PC-9 (cell line): ENCODE measurements at regions not wholly inside any gene's neighbourhood (a gene's known extent, or its start where the extent isn't known, plus 50 kb on each side); places are given as distances from the start of the nearest gene placed in this dataset.
A peak's percentile ranks its signal among the peaks of the same experiment; 100 is the strongest.

ENCODE experiments used
- BruUV-seq: library from RNA; stranded (reverse); fragments of 400-500 nt; replicated peaks from 2 replicates; lab custom pipeline; 2021; lab: Mats Ljungman, UMichigan
- CTCF ChIA-PET: fragments of 300-600 bp; sonication (Branson Sonifier 250); formaldehyde crosslinking; loops from one replicate; lab custom pipeline; 2022; ENCODE audit warnings: antibody characterized with exemption; lab: Charles Lee
- POLR2A ChIA-PET: fragments of 300-600 bp; sonication (Branson Sonifier 250); formaldehyde crosslinking; loops from one replicate; lab custom pipeline; 2022; ENCODE audit warnings: antibody characterized with exemption; ENCODE audit not compliant: unreplicated experiment; lab: Charles Lee
- DNase-seq, 2 experiments: peaks; one replicate each; pipeline versions ENCODE4 v3.0.0 to v3.0.0-alpha.2; 2015 to 2022; ENCODE audit warnings: mixed read lengths in 1 of 2
- H2AFZ ChIP-seq: fragments of 200-600 bp; sonication (generic); 2 replicates; pipeline ENCODE4 v1.8.1; 2017; ENCODE audit warnings: antibody characterized with exemption
- H3F3A ChIP-seq: fragments of 200-600 bp; sonication (generic); 2 replicates; pipeline ENCODE4 v1.8.1; 2017; ENCODE audit warnings: antibody characterized with exemption, mild to moderate bottlenecking, low read depth; ENCODE audit not compliant: insufficient read depth
- H3K27ac ChIP-seq: fragments of 200-600 bp; sonication (generic); 2 replicates; pipeline ENCODE4 v1.6.1; 2016; ENCODE audit warnings: mixed run types
- H3K27me3 ChIP-seq: fragments of 200-600 bp; sonication (generic); 2 replicates; pipeline ENCODE4 v1.6.1; 2016; ENCODE audit warnings: low read depth, mixed run types; ENCODE audit not compliant: insufficient read depth
- H3K36me3 ChIP-seq: fragments of 200-600 bp; sonication (generic); 2 replicates; pipeline ENCODE4 v1.6.1; 2016; ENCODE audit warnings: low read depth, mixed run types
- H3K4me1 ChIP-seq: fragments of 200-600 bp; sonication (generic); replicated peaks from 2 replicates; pipeline ENCODE4 v1.6.1; 2016; ENCODE audit warnings: mixed run types; ENCODE audit not compliant: insufficient read depth
- H3K4me2 ChIP-seq: fragments of 200-600 bp; sonication (generic); 2 replicates; pipeline ENCODE4 v1.6.1; 2017; ENCODE audit warnings: mixed run types
- H3K4me3 ChIP-seq: fragments of 200-600 bp; sonication (generic); 2 replicates; pipeline ENCODE4 v1.6.1; 2016; ENCODE audit warnings: mixed run types
- H3K79me2 ChIP-seq: fragments of 200-600 bp; sonication (generic); 2 replicates; pipeline ENCODE4 v1.6.1; 2017; ENCODE audit warnings: low read depth, mixed run types
- H3K9me2 ChIP-seq: fragments of 200-600 bp; sonication (generic); 2 replicates; pipeline ENCODE4 v1.8.1; 2017; ENCODE audit warnings: mild to moderate bottlenecking; ENCODE audit not compliant: insufficient read depth
- H3K9me3 ChIP-seq: fragments of 200-600 bp; sonication (generic); 2 replicates; pipeline ENCODE4 v1.8.1; 2016; ENCODE audit warnings: low read depth; ENCODE audit not compliant: insufficient read depth
- H4K20me1 ChIP-seq: fragments of 200-600 bp; sonication (generic); 2 replicates; pipeline ENCODE4 v1.8.1; 2017; ENCODE audit not compliant: insufficient read depth
- EZH2 ChIP-seq: fragments of 200-600 bp; sonication (generic); IDR thresholded peaks from 2 replicates; pipeline ENCODE4 v1.8.0; 2017; ENCODE audit warnings: antibody characterized with exemption, low read depth
- intact Hi-C: fragments of 100-400 bp; cut with micrococcal nuclease; formaldehyde crosslinking; loops from one replicate; pipeline ENCODE4 v1.10.0; 2022; ENCODE audit not compliant: unreplicated experiment
- TF ChIP-seq, protein P1 (sequence below): fragments of 200-600 bp; sonication (generic); conservative IDR thresholded peaks from 2 replicates; pipeline ENCODE4 v1.6.1; 2017; ENCODE audit warnings: mixed run types, antibody characterized with exemption, mild to moderate bottlenecking, moderate library complexity

GRCh38 chr21:16388291-16388690 lies 658.5 kb downstream of the USP25 start:
- TF ChIP-seq, protein P1, sequence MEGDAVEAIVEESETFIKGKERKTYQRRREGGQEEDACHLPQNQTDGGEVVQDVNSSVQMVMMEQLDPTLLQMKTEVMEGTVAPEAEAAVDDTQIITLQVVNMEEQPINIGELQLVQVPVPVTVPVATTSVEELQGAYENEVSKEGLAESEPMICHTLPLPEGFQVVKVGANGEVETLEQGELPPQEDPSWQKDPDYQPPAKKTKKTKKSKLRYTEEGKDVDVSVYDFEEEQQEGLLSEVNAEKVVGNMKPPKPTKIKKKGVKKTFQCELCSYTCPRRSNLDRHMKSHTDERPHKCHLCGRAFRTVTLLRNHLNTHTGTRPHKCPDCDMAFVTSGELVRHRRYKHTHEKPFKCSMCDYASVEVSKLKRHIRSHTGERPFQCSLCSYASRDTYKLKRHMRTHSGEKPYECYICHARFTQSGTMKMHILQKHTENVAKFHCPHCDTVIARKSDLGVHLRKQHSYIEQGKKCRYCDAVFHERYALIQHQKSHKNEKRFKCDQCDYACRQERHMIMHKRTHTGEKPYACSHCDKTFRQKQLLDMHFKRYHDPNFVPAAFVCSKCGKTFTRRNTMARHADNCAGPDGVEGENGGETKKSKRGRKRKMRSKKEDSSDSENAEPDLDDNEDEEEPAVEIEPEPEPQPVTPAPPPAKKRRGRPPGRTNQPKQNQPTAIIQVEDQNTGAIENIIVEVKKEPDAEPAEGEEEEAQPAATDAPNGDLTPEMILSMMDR = no peak
- TF ChIP-seq EZH2 = no peak
- Histone ChIP-seq H3F3A (no peaks in the 10 kb centered on the region), H4K20me1 (no peaks in the 10 kb centered on the region), H3K27me3 (no peaks in the 10 kb centered on the region), H3K4me1 (peaks cover 17% of the 10 kb centered on the region), H3K4me2 (no peak overlapping the region), H3K79me2 (no peaks in the 10 kb centered on the region), H3K36me3 (no peaks in the 10 kb centered on the region), H3K9me3 (no peaks in the 10 kb centered on the region), H3K4me3 (no peak overlapping the region), H2AFZ (no peak overlapping the region), H3K27ac (no peak overlapping the region), H3K9me2 (no peaks in the 10 kb centered on the region)
- CTCF ChIA-PET = no interaction called here
- POLR2A ChIA-PET = interaction anchor here (0.6 kb wide), 1 partner anchor 260 kb away, joined by 5 read pairs; no protein-coding TSS in a partner anchor
- DNase-seq = no peak
- intact Hi-C loops = no loop called here
- BruUV-seq = no TSS peak

DNA sequence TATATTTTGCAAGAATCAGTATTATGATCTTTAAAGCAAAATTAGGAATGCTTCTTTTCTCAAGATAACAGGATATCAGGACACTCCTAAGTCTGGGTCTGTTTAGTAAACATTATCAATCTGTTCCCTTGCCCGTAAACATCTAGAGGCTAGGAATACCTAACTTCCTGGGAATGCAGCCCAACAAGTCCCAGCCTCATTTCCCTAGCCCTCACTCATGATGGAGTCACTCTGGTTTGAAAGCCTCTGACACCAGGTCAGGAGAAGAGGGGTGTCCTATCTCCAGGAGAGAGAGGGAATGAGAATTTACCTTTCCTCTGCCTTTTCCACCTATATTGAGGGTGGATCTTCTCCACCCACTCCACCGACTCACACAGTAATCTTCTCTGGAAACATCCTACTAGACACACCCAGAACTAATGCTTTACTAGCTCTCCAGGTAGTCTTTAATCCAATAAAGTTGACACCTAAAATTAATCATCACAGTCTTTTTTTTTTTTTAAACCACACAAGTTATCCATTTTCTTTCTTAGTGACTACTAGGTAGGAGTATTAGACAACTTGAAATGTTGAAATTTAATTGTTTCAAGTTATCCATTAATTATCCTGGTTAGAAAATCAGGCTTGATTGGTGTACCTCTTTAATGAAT lies 659.3 kb downstream of the USP25 start:
- Histone ChIP-seq H3K27me3 (no peaks in the 10 kb centered on the region), H3K36me3 (no peaks in the 10 kb centered on the region), H3K9me3 (no peaks in the 10 kb centered on the region), H3K4me2 (peak overlapping the region; percentile 21), H3K9me2 (no peaks in the 10 kb centered on the region), H3F3A (no peaks in the 10 kb centered on the region), H3K4me3 (no peak overlapping the region), H4K20me1 (no peaks in the 10 kb centered on the region), H3K79me2 (no peaks in the 10 kb centered on the region), H3K27ac (no peak overlapping the region), H2AFZ (peak overlapping the region; percentile 31; the same call in 1 of the 2 replicates), H3K4me1 (peaks cover 17% of the 10 kb centered on the region)
- ChIA-PET POLR2A (no interaction called here), CTCF (no interaction called here)
- DNase-seq = peak; percentile 15 to 49
- no TSS peak for BruUV-seq
- TF ChIP-seq, protein P1 = no peak
- TF ChIP-seq EZH2 = no peak
- intact Hi-C loops = no loop called here

DNA sequence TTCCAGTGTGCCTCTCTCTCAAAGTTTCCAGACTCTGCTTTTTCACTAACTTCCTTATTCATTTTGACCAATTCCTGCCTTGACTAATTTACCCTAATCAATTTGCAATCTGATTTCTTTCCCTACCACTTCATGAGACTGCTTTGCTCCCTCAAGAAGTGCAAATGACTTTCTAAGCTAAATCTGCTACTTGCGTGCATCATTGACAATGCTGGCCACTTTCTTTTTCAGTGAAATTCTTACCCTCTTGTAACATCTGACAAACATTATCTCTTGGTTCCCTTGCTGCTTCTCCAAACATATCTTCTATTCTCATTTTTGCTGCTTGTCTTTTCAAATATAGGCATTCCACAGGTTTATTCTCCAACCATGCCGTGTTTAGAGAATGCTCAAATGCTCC lies 659.9 kb downstream of the USP25 start:
- BruUV-seq = no TSS peak
- CTCF ChIA-PET = no interaction called here
- TF ChIP-seq EZH2 = no peak
- TF ChIP-seq, protein P1 = no peak

More for the DNA sequence above, 659.9 kb downstream of the USP25 start:
- H2AFZ ChIP-seq = no peak overlapping the region
- H3K27me3 ChIP-seq = no peaks in the 10 kb centered on the region
- H3F3A ChIP-seq = no peaks in the 10 kb centered on the region
- POLR2A ChIA-PET = no interaction called here
- no peak overlapping the region for H3K4me3 ChIP-seq
- no peaks in the 10 kb centered on the region for H4K20me1 ChIP-seq
- intact Hi-C loops = no loop called here
- no peaks in the 10 kb centered on the region for H3K79me2 ChIP-seq
- H3K9me3 ChIP-seq = no peaks in the 10 kb centered on the region
- H3K9me2 ChIP-seq = no peaks in the 10 kb centered on the region
- H3K36me3 ChIP-seq = no peaks in the 10 kb centered on the region
- H3K27ac ChIP-seq = no peak overlapping the region
- H3K4me2 ChIP-seq = no peak overlapping the region
- no peak for DNase-seq
- peaks cover 17% of the 10 kb centered on the region for H3K4me1 ChIP-seq
